Ishikawa (cell line): ENCODE measurements at regions not wholly inside any gene's neighbourhood (a gene's known extent, or its start where the extent isn't known, plus 50 kb on each side); places are given as distances from the start of the nearest gene placed in this dataset.

Experiments used
- CREB1 ChIP-seq: IDR thresholded peaks from 2 replicates; pipeline ENCODE4 v1.6.1; 2012; ENCODE audit warnings: low read depth
- EGR1 ChIP-seq: IDR thresholded peaks from 2 replicates; pipeline ENCODE4 v1.6.1; 2012
- FOXM1 ChIP-seq: IDR thresholded peaks from 2 replicates; pipeline ENCODE4 v1.6.1; 2012; ENCODE audit warnings: low read depth, borderline replicate concordance
- NFIC ChIP-seq: IDR thresholded peaks from 2 replicates; pipeline ENCODE4 v1.6.1; 2012
- TF ChIP-seq, protein P1 (sequence below): IDR thresholded peaks from 2 replicates; pipeline ENCODE4 v1.6.1; 2012
- TF ChIP-seq, protein P2 (sequence below): IDR thresholded peaks from 2 replicates; pipeline ENCODE4 v1.6.1; 2012; ENCODE audit warnings: low read depth, mild to moderate bottlenecking

DNA sequence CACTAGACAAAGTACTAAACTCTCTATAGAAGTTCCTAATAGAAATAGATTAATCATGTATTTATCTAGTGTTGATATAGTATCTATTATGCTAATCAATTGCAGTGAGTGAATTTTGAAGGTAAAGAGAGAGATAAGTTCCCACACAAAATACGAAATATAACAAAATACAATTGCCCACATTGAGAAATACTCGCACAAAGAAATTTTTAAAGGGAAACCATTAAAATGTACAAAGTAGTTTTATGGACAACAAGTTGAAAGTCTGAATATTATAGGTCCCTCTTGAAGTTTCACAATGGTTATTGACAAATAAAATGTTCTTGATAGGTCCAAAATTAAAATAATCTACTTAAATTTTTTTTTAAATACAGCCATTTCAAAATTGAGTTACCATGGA is 1031.1 kb downstream of the SORCS1 start:
- TF ChIP-seq, protein P1, sequence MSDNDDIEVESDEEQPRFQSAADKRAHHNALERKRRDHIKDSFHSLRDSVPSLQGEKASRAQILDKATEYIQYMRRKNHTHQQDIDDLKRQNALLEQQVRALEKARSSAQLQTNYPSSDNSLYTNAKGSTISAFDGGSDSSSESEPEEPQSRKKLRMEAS = no peak
- no peak for TF ChIP-seq CREB1
- TF ChIP-seq EGR1 = no peak
- no peak for TF ChIP-seq NFIC
- TF ChIP-seq, protein P2, sequence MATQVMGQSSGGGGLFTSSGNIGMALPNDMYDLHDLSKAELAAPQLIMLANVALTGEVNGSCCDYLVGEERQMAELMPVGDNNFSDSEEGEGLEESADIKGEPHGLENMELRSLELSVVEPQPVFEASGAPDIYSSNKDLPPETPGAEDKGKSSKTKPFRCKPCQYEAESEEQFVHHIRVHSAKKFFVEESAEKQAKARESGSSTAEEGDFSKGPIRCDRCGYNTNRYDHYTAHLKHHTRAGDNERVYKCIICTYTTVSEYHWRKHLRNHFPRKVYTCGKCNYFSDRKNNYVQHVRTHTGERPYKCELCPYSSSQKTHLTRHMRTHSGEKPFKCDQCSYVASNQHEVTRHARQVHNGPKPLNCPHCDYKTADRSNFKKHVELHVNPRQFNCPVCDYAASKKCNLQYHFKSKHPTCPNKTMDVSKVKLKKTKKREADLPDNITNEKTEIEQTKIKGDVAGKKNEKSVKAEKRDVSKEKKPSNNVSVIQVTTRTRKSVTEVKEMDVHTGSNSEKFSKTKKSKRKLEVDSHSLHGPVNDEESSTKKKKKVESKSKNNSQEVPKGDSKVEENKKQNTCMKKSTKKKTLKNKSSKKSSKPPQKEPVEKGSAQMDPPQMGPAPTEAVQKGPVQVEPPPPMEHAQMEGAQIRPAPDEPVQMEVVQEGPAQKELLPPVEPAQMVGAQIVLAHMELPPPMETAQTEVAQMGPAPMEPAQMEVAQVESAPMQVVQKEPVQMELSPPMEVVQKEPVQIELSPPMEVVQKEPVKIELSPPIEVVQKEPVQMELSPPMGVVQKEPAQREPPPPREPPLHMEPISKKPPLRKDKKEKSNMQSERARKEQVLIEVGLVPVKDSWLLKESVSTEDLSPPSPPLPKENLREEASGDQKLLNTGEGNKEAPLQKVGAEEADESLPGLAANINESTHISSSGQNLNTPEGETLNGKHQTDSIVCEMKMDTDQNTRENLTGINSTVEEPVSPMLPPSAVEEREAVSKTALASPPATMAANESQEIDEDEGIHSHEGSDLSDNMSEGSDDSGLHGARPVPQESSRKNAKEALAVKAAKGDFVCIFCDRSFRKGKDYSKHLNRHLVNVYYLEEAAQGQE = no peak
- TF ChIP-seq FOXM1 = no peak
